Panc1 (cell line): ENCODE measurements at regions not wholly inside any gene's neighbourhood (a gene's known extent, or its start where the extent isn't known, plus 50 kb on each side); places are given as distances from the start of the nearest gene placed in this dataset.
"Not testable (repeated sequence)": the region's sequence is repeated elsewhere in the genome, so short reads cannot be mapped to it uniquely, and the experiment has no call there.

Experiments
- POLR2AphosphoS5 ChIP-seq: IDR thresholded peaks from 2 replicates; pipeline ENCODE4 v1.6.1; 2012; ENCODE audit warnings: mild to moderate bottlenecking, low read depth, low read length, moderate library complexity
- SIN3A ChIP-seq: IDR thresholded peaks from 2 replicates; pipeline ENCODE4 v1.6.1; 2012; ENCODE audit warnings: low read depth, mild to moderate bottlenecking, low read length, moderate library complexity, borderline replicate concordance; ENCODE audit not compliant: insufficient read depth
- TCF7L2 ChIP-seq: IDR thresholded peaks from 2 replicates; pipeline ENCODE4 v1.6.1; 2011; ENCODE audit warnings: mild to moderate bottlenecking, low read depth, low read length, inconsistent platforms
- TF ChIP-seq, protein P1 (sequence below): fragments of 450-650 bp; IDR thresholded peaks from 2 replicates; pipeline ENCODE4 v1.5.1; 2017; ENCODE audit warnings: mild to moderate bottlenecking
- TF ChIP-seq, protein P2 (sequence below), 2 experiments: IDR thresholded peaks; 2 replicates each; pipeline ENCODE4 v1.6.1; 2011 to 2012; ENCODE audit warnings: low read depth in 2 of 2, control low read depth in 1 of 2, low read length in 1 of 2, mild to moderate bottlenecking in 1 of 2, moderate library complexity in 1 of 2; ENCODE audit not compliant: insufficient read depth in 1 of 2

- TF ChIP-seq, protein P1, sequence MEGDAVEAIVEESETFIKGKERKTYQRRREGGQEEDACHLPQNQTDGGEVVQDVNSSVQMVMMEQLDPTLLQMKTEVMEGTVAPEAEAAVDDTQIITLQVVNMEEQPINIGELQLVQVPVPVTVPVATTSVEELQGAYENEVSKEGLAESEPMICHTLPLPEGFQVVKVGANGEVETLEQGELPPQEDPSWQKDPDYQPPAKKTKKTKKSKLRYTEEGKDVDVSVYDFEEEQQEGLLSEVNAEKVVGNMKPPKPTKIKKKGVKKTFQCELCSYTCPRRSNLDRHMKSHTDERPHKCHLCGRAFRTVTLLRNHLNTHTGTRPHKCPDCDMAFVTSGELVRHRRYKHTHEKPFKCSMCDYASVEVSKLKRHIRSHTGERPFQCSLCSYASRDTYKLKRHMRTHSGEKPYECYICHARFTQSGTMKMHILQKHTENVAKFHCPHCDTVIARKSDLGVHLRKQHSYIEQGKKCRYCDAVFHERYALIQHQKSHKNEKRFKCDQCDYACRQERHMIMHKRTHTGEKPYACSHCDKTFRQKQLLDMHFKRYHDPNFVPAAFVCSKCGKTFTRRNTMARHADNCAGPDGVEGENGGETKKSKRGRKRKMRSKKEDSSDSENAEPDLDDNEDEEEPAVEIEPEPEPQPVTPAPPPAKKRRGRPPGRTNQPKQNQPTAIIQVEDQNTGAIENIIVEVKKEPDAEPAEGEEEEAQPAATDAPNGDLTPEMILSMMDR = not testable (repeated sequence)
- not testable (repeated sequence) for TF ChIP-seq POLR2AphosphoS5, TCF7L2, SIN3A
- TF ChIP-seq, protein P2, sequence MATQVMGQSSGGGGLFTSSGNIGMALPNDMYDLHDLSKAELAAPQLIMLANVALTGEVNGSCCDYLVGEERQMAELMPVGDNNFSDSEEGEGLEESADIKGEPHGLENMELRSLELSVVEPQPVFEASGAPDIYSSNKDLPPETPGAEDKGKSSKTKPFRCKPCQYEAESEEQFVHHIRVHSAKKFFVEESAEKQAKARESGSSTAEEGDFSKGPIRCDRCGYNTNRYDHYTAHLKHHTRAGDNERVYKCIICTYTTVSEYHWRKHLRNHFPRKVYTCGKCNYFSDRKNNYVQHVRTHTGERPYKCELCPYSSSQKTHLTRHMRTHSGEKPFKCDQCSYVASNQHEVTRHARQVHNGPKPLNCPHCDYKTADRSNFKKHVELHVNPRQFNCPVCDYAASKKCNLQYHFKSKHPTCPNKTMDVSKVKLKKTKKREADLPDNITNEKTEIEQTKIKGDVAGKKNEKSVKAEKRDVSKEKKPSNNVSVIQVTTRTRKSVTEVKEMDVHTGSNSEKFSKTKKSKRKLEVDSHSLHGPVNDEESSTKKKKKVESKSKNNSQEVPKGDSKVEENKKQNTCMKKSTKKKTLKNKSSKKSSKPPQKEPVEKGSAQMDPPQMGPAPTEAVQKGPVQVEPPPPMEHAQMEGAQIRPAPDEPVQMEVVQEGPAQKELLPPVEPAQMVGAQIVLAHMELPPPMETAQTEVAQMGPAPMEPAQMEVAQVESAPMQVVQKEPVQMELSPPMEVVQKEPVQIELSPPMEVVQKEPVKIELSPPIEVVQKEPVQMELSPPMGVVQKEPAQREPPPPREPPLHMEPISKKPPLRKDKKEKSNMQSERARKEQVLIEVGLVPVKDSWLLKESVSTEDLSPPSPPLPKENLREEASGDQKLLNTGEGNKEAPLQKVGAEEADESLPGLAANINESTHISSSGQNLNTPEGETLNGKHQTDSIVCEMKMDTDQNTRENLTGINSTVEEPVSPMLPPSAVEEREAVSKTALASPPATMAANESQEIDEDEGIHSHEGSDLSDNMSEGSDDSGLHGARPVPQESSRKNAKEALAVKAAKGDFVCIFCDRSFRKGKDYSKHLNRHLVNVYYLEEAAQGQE (IDR thresholded peaks at IDR 0.05; ENCODE audit: insufficient read depth in 1 of 2, low read depth in 2 of 2, low read length in 1 of 2) = not testable (repeated sequence)
Observed at GRCh38 chr9:85804847-85805133, 63.0 kb upstream of the AGTPBP1 start.
